ENCODE measurements at regions not wholly inside any gene's neighbourhood (a gene's known extent, or its start where the extent isn't known, plus 50 kb on each side); places are given as distances from the start of the nearest gene placed in this dataset.
"Not testable (repeated sequence)": the region's sequence is repeated elsewhere in the genome, so short reads cannot be mapped to it uniquely, and the experiment has no call there.

- Histone ChIP-seq H3K9me3 (no peaks in the 10 kb centered on the region), H3K27me3 (ENCODE audit: low read depth) (peaks cover 37% of the 10 kb centered on the region), H3K36me3 (replicated peaks) (no peaks in the 10 kb centered on the region), H3K4me1 (no peaks in the 10 kb centered on the region; the same call in none of the 2 replicates), H3K4me3 (no peak overlapping the region)
- no peak for DNase-seq (ENCODE audit: low spot score in 2 of 2)
- in situ Hi-C loops (cut with MboI; ENCODE audit: low sequenced_read_pairs), result no loop called here
Measured at GRCh38 chr11:19428206-19429002, 187.7 kb upstream of the E2F8 start.

- H3K36me3 ChIP-seq (replicated peaks), result no peaks in the 10 kb centered on the region
- no peak for DNase-seq (ENCODE audit: low spot score in 2 of 2)
- H3K4me1 ChIP-seq, result no peaks in the 10 kb centered on the region; the same call in none of the 2 replicates
- H3K27me3 ChIP-seq (ENCODE audit: low read depth), result peaks cover 37% of the 10 kb centered on the region
- no peaks in the 10 kb centered on the region for H3K9me3 ChIP-seq
- H3K4me3 ChIP-seq, result no peak overlapping the region
- in situ Hi-C loops (cut with MboI; ENCODE audit: low sequenced_read_pairs), result no loop called here
Measured at GRCh38 chr11:19426756-19427403, 186.1 kb upstream of the E2F8 start.

- H3K27me3 ChIP-seq (ENCODE audit: low read depth), result peaks cover 37% of the 10 kb centered on the region
- H3K4me3 ChIP-seq, result no peak overlapping the region
- H3K4me1 ChIP-seq, result no peaks in the 10 kb centered on the region; the same call in none of the 2 replicates
- no peak for DNase-seq (ENCODE audit: low spot score in 2 of 2)
- H3K9me3 ChIP-seq, result no peaks in the 10 kb centered on the region
- no peaks in the 10 kb centered on the region for H3K36me3 ChIP-seq (replicated peaks)
- in situ Hi-C loops (cut with MboI; ENCODE audit: low sequenced_read_pairs), result no loop called here
Measured at GRCh38 chr11:19426011-19426755, 185.4 kb upstream of the E2F8 start.

- Histone ChIP-seq H3K36me3 (replicated peaks) (no peaks in the 10 kb centered on the region), H3K9me3 (no peaks in the 10 kb centered on the region), H3K4me1 (no peaks in the 10 kb centered on the region), H3K4me3 (no peak overlapping the region), H3K27me3 (ENCODE audit: low read depth) (peaks cover 24% of the 10 kb centered on the region)
- in situ Hi-C loops (cut with MboI; ENCODE audit: low sequenced_read_pairs), result no loop called here
- no peak for DNase-seq (ENCODE audit: low spot score in 2 of 2)
Measured at GRCh38 chr11:19422276-19422675, 181.5 kb upstream of the E2F8 start.

- Histone ChIP-seq H3K4me3 (no peak overlapping the region), H3K27me3 (ENCODE audit: low read depth) (peaks cover 20% of the 10 kb centered on the region), H3K9me3 (no peaks in the 10 kb centered on the region), H3K36me3 (replicated peaks) (no peaks in the 10 kb centered on the region), H3K4me1 (no peaks in the 10 kb centered on the region)
- no peak for DNase-seq (ENCODE audit: low spot score in 2 of 2)
- in situ Hi-C loops (cut with MboI; ENCODE audit: low sequenced_read_pairs), result no loop called here
Measured at GRCh38 chr11:19420868-19421533, 180.3 kb upstream of the E2F8 start.

GRCh38 chr11:19419808-19420207 lies 179.1 kb upstream of the E2F8 start:
- Histone ChIP-seq H3K36me3 (replicated peaks) (no peaks in the 10 kb centered on the region), H3K4me3 (no peak overlapping the region), H3K4me1 (no peaks in the 10 kb centered on the region), H3K27me3 (ENCODE audit: low read depth) (peaks cover 8% of the 10 kb centered on the region), H3K9me3 (no peaks in the 10 kb centered on the region)
- DNase-seq (ENCODE audit: low spot score in 2 of 2), result no peak
- in situ Hi-C loops (cut with MboI; ENCODE audit: low sequenced_read_pairs), result no loop called here

GRCh38 chr11:19419021-19419750 lies 178.4 kb upstream of the E2F8 start:
- Histone ChIP-seq H3K9me3 (no peaks in the 10 kb centered on the region), H3K36me3 (replicated peaks) (no peaks in the 10 kb centered on the region), H3K4me1 (no peaks in the 10 kb centered on the region), H3K4me3 (no peak overlapping the region), H3K27me3 (ENCODE audit: low read depth) (peaks cover 4% of the 10 kb centered on the region)
- in situ Hi-C loops (cut with MboI; ENCODE audit: low sequenced_read_pairs), result no loop called here
- DNase-seq (ENCODE audit: low spot score in 2 of 2), result no peak

- Histone ChIP-seq H3K4me1 (no peaks in the 10 kb centered on the region), H3K4me3 (no peak overlapping the region), H3K27me3 (ENCODE audit: low read depth) (no peaks in the 10 kb centered on the region), H3K9me3 (no peaks in the 10 kb centered on the region), H3K36me3 (replicated peaks) (no peaks in the 10 kb centered on the region)
- DNase-seq (ENCODE audit: low spot score in 2 of 2), result no peak
- in situ Hi-C loops (cut with MboI; ENCODE audit: low sequenced_read_pairs), result no loop called here
Measured at GRCh38 chr11:19418221-19418620, 177.5 kb upstream of the E2F8 start.

GRCh38 chr11:19412070-19412469 lies 171.3 kb upstream of the E2F8 start:
- H3K36me3 ChIP-seq (replicated peaks); H3K9me3 ChIP-seq; H3K4me1 ChIP-seq; H3K27me3 ChIP-seq (ENCODE audit: low read depth); DNase-seq (ENCODE audit: low spot score in 2 of 2); in situ Hi-C loops (cut with MboI; ENCODE audit: low sequenced_read_pairs); H3K4me3 ChIP-seq: not testable (repeated sequence)

GRCh38 chr11:19410032-19410431 lies 169.3 kb upstream of the E2F8 start:
- no peak for DNase-seq (ENCODE audit: low spot score in 2 of 2)
- Histone ChIP-seq H3K27me3 (ENCODE audit: low read depth) (no peaks in the 10 kb centered on the region), H3K4me3 (no peak overlapping the region), H3K4me1 (no peaks in the 10 kb centered on the region), H3K9me3 (no peaks in the 10 kb centered on the region), H3K36me3 (replicated peaks) (no peaks in the 10 kb centered on the region)
- in situ Hi-C loops (cut with MboI; ENCODE audit: low sequenced_read_pairs), result no loop called here

- no peaks in the 10 kb centered on the region for H3K27me3 ChIP-seq (ENCODE audit: low read depth)
- no peaks in the 10 kb centered on the region for H3K4me1 ChIP-seq
- H3K4me3 ChIP-seq, result no peak overlapping the region
- H3K9me3 ChIP-seq, result no peaks in the 10 kb centered on the region
- no peaks in the 10 kb centered on the region for H3K36me3 ChIP-seq (replicated peaks)
- no peak for DNase-seq (ENCODE audit: low spot score in 2 of 2)
- in situ Hi-C loops (cut with MboI; ENCODE audit: low sequenced_read_pairs), result no loop called here
Measured at GRCh38 chr11:19409307-19409706, 168.6 kb upstream of the E2F8 start.

GRCh38 chr11:19407677-19408270 lies 167.0 kb upstream of the E2F8 start:
- DNase-seq (ENCODE audit: low spot score in 2 of 2), result no peak
- in situ Hi-C loops (cut with MboI; ENCODE audit: low sequenced_read_pairs), result no loop called here
- Histone ChIP-seq H3K4me1 (no peaks in the 10 kb centered on the region), H3K4me3 (no peak overlapping the region), H3K36me3 (replicated peaks) (no peaks in the 10 kb centered on the region), H3K9me3 (no peaks in the 10 kb centered on the region), H3K27me3 (ENCODE audit: low read depth) (no peaks in the 10 kb centered on the region)

GRCh38 chr11:19405966-19406365 lies 165.2 kb upstream of the E2F8 start:
- in situ Hi-C loops (cut with MboI; ENCODE audit: low sequenced_read_pairs), result no loop called here
- Histone ChIP-seq H3K9me3 (no peaks in the 10 kb centered on the region), H3K36me3 (replicated peaks) (no peaks in the 10 kb centered on the region), H3K27me3 (ENCODE audit: low read depth) (no peaks in the 10 kb centered on the region; the same call in 1 of the 2 replicates), H3K4me1 (no peaks in the 10 kb centered on the region), H3K4me3 (no peak overlapping the region)
- no peak for DNase-seq (ENCODE audit: low spot score in 2 of 2)

All from HAP-1 (cell line).